Body of pancreas (tissue), 4 donors: ENCODE measurements at regions not wholly inside any gene's neighbourhood (a gene's known extent, or its start where the extent isn't known, plus 50 kb on each side); places are given as distances from the start of the nearest gene placed in this dataset.

Source experiments
- CTCF ChIP-seq, 7 experiments: fragments of 450-650 bp in 4 of 7; fragments of 200-600 bp in 3 of 7; sonication (generic) in 3 of 7; IDR thresholded peaks; one replicate each; pipeline ENCODE4 v1.5.1; 2016 to 2019; ENCODE audit warnings: antibody characterized with exemption in 7 of 7
- POLR2A ChIP-seq, 3 donors: fragments of 450-650 bp; IDR thresholded peaks; one replicate each; pipeline ENCODE4 v1.6.1; 2016; ENCODE audit warnings: antibody characterized with exemption in 3 of 3, mild to moderate bottlenecking in 2 of 3

GRCh38 chr2:175811971-175812370, 190.1 kb downstream of the LNPK start:
- no peak for TF ChIP-seq CTCF (IDR thresholded peaks at IDR 0.05)
- no peak for TF ChIP-seq POLR2A (IDR thresholded peaks at IDR 0.05)
